Kasumi-1 (cell line): ENCODE measurements at regions not wholly inside any gene's neighbourhood (a gene's known extent, or its start where the extent isn't known, plus 50 kb on each side); places are given as distances from the start of the nearest gene placed in this dataset.
A peak's percentile ranks its signal among the peaks of the same experiment; 100 is the strongest.
"Not testable (repeated sequence)": the region's sequence is repeated elsewhere in the genome, so short reads cannot be mapped to it uniquely, and the experiment has no call there.

Experiments used
- DNase-seq, 2 experiments: peaks; one replicate each; lab custom pipeline; 2025; lab: John Stamatoyannopoulos, UW

DNA sequence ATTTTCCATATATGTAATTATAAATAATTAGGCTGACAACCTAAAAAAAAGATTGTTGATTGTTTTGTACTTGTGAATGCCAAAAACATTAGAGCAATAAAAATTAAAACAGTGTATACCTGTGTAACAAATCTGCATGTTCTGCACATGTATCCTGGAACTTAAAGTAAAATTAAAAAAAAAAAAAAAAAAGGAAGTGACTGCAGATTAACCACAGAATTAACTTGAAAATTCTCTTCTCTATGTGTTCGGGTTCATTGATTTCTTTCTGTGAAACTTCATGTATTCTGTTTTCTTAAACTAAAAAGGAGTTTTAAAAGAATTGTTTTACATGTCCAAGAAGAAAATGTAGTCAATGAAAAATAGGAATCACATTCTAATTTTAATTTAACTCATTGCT is 95.7 kb downstream of the FASLG start:
- peak in 1 of 2 experiments; percentile 13 for DNase-seq

DNA sequence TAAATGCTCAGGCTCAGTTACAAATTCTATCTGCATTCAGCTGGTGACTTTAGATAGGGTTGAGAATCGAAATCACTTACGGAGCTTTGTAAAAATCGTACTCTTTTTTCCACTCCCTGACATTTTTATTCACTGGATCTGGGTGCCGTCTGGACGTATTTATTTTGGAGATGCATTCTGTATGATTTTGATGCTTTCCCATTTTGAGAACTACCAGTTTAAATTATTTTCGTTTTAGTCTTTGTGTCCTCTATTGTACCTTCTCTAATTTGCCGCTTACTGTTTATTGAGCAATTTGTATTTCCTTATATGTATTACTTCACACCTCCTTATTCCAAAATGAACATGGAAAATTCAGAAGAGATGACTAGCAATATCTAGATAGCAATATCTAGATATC is 96.2 kb downstream of the FASLG start:
- DNase-seq = no peak

DNA sequence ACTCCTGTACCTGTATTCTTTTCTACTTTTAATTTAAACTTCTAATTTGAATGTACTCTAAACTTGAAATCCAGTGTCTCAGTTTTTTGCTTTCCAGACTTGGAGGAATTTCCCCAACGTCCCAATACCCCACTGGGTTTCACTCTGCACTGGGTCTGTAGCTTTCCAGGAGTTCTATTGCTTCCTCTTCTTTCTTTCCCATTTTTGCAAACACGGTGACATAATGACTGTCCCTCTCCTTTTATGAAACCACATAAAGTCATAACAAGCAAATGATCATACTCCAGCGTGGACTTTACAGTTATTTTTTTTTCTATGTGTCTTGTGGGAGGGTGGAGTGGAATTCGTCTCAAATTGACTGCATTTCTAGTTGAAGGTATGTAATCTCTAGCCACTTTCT is 97.1 kb downstream of the FASLG start:
- no peak for DNase-seq

DNA sequence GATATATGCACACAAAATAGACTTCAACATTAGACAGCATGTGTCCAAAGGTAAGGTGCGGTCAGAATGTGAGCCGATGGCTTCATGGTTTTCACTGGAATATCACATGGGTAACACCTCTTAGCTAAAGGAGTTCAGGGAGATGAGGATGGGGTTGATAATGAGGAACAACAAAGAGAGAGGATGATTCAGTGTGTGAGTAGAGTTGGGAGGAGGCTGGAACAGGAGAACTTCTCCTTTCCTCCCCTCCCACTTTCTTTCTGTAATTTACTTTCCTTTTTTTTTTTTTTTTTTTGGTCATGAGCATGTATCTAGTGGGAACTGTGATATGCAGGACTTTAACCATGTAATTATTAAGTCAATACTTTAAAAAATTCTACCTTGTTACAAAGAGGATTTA is 99.4 kb downstream of the FASLG start:
- peak; percentile 47 to 55 for DNase-seq

DNA sequence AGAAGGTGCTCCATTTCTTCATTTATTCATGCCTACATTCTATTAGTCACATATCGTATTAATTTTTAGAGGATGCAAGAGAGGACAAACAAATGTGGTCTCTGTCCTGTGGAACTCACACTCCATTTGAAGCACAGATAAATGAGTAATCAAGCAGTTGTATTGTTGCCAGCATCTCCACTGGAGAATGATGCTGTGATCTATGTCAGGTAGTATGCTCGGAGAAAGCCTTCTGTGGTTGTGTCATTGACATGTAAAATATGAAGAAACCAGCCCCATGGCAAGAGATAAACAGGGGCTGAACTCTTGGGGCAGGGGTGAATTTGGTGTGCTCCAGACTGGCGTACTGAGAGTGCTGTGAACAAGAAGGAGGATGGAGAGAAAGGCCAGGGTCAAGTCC is 101.2 kb downstream of the FASLG start:
- DNase-seq = no peak

DNA sequence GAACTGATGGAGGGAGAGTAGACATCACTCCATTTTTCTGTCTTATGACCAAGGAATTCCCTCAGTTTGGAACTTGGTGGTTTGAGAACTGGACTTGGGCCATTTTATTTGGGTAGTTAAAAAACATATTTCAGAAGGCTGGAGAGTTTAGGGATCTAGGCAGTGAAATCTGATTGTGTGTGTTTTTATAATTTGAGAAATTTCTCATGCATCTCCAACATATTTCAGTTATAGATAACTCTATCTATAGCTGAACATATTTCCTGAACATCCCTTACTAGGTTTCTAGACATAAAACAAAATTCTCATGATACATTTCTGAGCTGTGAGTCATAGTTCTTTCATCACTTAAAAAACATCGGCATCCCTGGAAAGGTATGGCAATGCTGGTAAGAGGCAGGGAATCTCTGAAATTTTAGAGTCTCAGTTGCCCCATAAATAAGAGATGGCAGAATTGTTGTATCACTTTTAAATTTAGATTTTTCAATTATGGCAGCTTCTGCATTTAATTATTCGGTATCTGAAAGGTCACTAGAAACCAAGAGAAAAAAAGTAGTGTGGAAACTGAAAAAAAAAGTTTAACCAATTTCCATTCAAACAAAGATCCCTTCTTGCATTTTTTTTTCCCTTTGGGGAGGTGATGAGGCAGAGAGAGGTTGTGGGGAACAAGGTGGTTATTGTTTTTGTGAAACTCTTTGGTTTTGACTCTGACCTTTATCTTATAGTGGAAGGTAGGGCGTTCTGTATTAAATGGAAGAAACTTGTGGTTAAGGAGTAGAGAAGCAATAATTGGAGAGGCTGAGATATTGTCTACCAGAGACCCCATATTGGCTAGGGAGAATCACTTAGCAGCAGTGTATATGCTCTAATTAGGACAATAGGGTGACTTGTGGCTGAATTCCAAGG is 102.9 kb downstream of the FASLG start:
- DNase-seq = no peak

DNA sequence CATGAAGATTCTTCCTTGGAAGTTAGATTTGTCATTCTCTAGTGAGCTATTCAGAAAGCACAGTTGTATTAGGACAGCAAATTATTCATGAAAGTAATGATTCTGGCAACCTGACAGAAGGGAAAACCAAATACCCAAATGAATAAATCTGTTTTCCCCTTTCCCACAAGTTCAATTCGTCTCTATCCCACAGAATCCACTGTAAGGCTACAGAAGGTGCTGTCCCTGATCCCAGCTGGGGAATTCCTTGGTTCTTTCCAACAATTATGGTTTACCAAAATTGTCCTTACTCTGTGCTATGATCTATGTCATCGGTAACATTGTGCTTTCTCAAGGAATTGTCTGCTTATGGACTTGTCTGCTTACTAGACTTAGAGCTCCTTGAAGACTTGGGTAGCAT is 104.2 kb downstream of the FASLG start:
- no peak for DNase-seq

DNA sequence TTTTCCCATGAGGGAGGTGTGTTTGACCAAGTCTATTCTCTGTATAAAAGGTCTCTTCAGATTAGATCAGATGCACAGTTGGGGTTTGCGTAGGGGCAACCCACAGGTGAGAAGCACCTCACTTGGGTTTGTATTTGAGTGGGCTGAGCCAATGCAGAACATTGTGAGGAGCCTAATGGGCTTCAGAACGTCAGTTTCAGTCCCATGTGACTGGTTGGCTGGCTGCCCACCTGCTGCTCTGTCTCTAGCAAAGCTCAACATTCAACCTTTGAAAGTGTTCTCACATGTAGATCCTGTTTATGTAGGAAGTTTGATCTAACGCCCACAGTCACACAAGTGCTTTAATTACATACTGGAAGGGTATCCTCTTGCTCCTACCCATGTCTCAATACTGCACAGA is 105.5 kb downstream of the FASLG start:
- no peak for DNase-seq

DNA sequence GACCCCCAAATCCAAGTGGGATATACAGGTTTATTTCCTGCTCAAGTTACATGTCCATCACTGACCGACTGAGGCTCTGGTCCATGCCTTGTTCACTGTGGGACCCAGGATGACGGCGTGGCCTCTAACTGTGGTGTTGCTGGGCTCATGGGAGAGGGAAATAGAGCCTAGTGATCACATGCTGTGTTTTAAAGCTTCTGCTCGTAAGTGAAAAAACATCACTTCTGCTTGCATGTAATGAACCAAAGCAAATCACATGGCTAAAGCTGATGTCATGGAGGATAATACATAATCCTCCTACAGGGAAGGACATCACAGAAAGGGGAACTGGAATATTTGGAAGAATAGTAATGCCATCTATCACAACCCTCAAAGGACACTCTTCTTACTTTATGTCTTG is 107.6 kb downstream of the FASLG start:
- DNase-seq = no peak

DNA sequence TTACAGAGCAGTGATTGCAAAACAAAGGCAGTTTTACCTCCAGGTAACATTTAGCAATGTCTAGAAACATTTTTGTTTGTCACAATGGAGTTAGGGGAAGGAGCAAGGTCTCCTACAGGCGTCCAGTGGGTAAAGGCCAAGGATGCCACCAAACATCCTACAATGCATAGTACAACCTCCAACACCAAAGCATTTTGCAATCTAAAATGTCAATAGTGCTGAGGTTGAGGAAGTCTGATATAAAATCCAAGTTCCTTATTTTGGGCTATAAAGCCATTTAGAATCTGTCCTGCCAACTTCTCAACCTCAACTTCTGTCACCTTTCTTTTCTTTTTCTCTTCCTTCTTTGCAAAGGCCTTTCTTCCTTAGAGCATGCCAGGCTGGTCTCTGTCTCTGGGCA is 111.2 kb downstream of the FASLG start:
- peak; percentile 4 to 24 for DNase-seq

DNA sequence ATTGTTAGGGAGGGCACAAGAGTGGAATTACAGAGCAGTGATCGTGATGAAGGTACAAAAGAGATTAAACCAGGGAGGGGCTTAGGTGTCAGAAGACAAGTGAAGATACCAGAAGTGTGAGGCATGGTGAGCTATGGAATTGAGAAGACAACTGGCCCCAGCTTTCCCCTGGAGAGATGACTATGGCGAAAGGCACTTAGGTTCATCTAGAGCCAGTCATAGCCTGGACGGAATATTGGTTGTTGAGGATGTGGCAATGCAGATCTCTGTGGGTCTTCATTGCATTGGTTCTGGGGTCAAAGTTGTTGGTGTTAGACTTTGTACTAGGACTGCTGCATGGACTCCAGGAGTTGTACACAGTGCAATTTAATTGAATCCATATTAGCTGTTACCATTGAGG is 115.7 kb downstream of the FASLG start:
- DNase-seq = no peak

DNA sequence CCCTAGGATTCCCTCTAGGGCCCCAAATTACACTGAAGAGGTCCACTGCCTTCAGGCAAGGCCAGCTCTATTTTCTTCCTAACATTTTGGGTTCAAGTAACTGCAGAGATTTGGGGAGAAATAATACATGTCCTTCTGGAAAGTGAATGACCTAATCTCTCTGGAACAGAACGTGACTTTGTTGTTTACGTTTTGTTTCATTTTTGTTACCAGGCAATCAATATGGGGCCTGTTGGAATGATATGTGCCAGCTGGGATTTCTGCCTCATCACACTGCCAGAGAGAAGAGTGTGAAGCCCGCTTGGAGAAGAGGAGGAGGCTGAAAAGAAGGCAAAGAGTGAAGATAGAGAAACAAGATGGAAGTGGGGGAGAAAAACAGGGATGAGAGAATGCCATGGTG is 116.7 kb downstream of the FASLG start:
- DNase-seq = no peak

DNA sequence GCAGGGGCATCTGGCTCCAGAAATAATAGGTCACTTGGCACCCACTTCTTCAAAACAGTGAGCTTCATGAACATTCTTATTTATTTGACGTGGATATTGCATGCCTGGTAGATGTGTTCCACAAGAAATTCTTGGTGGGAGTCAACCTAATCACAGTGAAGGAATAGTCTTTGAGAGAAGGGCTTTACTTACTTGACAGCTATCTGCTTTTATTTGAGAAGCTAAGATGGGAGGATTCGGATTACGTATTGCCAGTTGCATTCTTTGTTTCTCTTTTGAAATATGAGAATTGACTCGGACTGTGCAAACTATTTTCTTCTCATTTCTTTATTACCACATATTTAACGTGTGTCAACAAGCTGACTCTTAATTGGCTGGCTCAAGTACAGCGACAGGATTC is 117.2 kb downstream of the FASLG start:
- no peak for DNase-seq

DNA sequence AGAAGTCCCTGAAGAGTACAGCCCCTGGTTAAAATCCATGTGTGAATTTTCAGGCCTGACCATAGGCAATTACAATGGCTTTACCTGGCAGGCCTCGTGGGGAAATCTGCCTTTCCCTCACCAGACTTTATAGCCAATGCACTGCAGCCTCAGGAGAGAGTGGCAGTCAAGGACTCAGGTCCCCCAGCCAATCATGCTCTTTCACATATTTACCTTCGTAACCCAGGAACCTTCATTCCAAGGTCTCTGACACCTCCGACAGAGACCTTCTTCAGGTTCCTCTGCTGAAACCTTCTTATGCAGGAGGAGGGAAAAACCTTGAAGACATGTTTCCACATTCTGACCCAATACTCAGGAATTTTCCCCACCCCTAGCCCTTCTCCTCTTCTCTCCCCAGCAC is 118.9 kb downstream of the FASLG start:
- DNase-seq = no peak

DNA sequence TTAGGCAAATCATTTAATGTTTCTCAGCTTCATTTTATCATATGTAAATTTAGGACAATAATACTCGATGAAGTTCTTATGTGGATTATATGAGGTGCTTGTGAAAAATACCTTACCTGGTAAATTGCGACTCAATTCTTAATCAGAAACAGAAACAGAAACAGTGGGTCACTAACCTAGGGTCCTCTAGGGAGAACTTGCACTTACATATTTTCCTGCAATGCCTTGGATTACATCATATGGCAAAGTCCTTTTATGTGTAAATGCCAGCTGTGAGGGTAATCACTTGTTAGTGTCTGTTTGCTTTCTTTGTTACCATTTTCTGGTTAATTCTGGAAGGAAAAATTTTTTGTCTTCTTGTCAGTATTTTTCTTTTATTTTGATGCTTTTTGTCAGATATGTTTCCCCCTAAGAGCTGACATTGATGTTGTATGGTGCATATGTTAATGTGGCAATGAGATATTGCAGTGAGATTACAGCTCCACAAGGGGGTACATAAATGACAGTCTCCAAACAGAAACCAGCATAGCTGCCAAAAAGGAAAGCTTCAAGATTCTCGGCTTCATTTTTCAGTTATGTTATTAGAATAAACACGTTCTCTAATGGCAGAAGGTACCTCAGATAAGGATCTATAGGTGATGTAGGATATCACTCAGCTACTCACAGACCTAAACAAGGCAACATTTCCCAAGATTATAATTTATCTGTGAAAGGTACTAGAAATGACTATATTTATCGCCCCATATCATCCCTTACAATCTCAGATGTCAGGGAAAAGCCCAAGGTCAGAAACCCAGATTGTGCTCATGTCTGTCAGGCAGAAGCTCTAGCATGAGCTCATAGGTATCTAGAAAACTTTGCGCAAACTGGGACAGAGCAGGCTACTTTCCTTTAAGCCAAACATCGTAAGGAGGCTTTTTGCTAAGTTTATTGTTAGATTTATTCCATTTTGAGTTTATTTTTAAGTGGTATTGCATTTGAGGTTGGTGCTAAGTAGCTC is 119.9 kb downstream of the FASLG start:
- peak; percentile 14 to 17 for DNase-seq

DNA sequence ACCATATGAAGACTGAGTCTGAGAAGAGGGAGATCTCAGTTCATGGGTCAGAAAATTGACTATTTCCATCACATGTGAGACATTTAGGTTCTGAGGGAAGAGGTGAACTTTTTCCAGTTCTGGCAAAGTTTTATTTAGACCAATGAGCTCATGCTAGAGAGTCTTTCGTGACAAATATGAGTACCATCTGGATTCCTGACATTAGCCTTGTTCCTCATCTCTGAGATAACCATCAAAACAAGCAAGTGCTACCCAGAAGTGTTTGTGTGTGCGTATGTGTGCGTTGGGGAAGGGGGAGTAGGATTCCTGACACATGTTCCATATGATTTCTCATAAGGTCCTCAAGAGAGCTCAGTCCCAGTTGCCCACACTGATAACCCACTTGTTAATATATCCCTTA is 120.6 kb downstream of the FASLG start:
- no peak for DNase-seq

DNA sequence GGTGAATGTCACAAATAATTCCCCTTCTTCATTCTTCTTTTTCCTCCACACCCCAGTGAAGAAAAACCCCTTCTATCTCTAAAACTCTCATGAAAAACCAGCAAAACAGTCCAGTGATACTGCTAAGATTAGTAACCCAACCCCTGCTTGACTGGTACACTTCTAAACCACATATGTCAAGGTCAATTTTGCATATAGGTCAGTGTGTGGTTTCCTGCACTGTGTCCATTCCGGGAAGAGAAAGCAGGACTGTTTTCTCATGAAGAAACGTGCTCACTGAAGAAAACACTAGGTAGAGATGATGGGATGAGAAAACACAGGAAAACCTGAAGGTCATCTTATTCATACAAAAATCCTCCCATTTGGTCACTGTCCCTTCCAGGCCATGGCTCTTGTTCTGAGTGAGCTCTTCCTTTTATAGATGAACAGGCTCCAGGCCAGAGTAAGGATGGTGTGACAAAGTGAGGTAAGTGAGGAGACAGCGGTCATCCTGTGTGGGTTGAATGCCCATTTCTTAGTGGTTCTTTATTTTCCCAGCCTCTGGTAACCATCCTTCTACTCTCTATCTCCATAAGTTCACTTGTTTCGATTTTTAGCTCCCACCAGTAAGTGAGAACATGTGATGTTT is 122.7 kb downstream of the FASLG start:
- DNase-seq = no peak

DNA sequence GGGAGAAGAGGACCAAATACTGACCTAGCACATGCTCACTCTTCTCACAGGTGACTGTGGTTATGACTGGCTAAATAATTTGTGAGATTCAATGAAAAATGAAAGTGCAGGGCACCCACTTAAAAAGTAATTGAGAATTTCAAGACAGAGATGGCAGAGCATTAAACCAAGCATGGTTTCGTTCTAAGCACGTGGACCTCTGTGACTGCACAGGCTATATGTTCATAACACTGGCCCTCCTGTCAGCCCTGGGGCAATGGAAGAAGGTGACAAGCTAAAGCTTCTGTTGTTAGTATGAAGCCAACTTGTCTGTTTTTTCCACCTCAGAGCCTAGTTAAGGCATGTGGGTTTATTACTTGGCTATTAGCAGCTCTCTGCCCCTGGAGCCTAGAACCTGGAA is 130.9 kb downstream of the FASLG start:
- DNase-seq = no peak

DNA sequence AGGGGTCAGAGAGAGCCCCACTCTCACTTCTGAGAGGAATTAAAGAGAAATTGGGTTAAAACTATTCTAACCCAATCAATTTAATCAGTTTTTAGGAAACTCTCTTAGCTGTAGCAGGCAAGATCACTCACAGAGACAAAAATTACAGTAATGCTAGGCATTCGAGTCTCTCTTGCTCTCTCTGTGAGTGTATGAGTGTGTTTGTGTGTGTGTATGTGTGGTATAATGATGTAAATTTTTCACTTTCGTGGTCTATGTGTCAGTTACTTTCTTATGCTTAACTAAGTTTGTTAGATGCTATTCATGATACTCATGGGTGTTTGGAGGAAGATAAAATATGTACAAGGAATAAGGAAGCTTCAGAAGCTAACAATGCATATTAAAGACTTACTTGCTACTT is 131.3 kb downstream of the FASLG start:
- no peak for DNase-seq

DNA sequence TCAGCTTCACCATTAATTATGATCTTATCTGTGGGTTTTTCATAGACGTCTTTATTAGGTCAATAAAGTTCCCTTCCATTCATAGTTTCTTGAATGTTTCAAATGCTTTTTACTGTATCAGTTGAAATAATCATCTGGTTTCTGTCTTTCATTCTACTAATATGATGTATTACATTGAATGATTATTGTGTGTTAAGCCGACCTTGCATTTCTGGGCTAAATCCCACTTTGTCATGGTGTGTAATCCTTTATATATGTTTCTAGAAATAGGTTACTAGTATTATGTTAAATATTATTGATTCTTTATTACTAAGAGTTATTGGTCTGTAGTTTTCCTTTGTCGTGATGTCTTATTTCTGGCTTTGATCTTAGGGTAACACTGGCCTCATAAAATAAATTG is 134.9 kb downstream of the FASLG start:
- DNase-seq = no peak

DNA sequence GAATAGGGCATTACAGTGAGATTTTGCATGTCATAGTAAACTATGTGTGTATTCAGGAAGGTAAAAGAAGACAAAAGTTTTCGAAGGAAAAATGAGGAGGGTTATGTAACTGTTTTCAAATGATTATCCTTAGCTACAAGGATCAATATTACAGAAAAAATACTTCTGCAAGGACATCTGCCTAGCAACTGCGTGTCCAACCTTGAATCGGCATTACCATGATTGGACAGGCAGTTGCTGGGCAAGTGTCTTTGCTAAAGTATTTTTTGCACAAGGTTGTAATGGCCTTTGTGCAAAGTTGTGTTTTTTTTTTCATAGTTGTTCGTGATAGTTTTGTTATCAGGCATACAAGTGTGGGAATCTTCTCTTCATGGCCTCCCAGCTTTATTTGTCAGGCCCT is 136.8 kb downstream of the FASLG start:
- DNase-seq = no peak

DNA sequence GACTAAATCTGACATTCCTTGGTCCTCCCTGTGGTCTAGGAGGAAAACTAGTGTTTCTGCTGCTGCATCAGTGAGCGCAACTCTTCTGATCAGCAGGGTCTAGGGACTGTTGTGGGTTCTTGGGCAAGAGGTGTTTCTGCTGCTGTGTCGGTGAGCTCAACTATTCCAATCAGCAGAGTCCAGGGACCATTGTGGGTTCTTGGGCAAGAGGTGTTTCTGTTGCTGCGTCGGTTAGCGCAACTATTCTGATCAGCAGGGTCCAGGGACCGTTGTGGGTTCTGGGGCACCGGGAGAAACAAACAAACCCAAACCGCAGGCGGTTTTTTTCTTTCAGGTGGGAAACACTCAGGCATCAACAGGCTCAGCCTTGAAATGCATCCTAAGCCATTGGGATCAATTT is 140.9 kb downstream of the FASLG start:
- DNase-seq = not testable (repeated sequence)
